HG02610 (cell line): ENCODE measurements at regions not wholly inside any gene's neighbourhood (a gene's known extent, or its start where the extent isn't known, plus 50 kb on each side); places are given as distances from the start of the nearest gene placed in this dataset.

Experiments used
- ATAC-seq: cut with Tn5 transposase; IDR thresholded peaks from one replicate; pipeline ENCODE4 v1.9.1; 2021; ENCODE audit warnings: mild to moderate bottlenecking, moderate library complexity; ENCODE audit not compliant: unreplicated experiment

DNA sequence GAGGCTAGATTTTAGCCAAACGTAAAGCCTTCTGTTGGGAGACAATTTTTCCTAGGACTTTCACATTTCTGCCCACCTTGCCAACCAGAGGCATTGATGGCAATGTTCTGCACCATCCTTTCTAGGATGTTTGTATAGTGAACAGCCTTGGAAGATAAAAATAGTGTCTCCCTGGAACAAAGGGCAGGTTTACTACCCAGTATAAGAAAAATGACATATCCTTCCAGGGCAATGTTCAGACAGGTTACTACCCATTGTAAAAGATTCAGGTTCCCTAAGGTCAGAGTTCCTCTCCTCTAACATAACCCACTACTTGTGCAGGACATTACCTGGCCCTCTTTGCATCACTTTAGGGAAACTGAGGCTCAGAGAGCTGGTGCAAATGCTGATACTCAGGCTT, 248.2 kb upstream of the VEPH1 start:
- no peak for ATAC-seq

GRCh38 chr3:157746391-157746790, 243.2 kb upstream of the VEPH1 start:
- ATAC-seq, result no peak

GRCh38 chr3:157741607-157742006, 238.4 kb upstream of the VEPH1 start:
- ATAC-seq, result no peak

- ATAC-seq, result no peak
Observed at GRCh38 chr3:157738441-157738840, 235.2 kb upstream of the VEPH1 start.

- no peak for ATAC-seq
Observed at GRCh38 chr3:157718800-157719199, 215.6 kb upstream of the VEPH1 start.

GRCh38 chr3:157713101-157713500, 209.9 kb upstream of the VEPH1 start:
- no peak for ATAC-seq

GRCh38 chr3:157705258-157705657, 202.0 kb upstream of the VEPH1 start:
- no peak for ATAC-seq

GRCh38 chr3:157700405-157700804, 197.2 kb upstream of the VEPH1 start:
- no peak for ATAC-seq

DNA sequence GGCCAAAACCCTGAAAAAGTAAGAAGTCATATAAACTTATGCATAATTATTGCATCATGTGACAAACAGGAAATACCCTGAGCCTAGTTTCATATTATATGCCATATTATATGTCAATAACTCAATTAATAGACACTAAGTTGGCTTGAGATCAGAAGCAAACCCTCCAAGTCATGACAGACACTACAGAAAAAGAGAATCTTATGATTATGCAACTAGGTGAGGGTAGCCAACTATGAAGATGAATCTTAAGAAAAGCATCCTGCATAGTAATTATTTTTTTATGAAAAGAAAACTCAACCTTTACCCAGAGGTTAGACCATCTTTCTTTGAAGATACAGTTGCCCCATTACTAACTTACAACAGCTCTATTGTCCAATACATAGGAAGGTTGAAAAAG, 192.4 kb upstream of the VEPH1 start:
- no peak for ATAC-seq

DNA sequence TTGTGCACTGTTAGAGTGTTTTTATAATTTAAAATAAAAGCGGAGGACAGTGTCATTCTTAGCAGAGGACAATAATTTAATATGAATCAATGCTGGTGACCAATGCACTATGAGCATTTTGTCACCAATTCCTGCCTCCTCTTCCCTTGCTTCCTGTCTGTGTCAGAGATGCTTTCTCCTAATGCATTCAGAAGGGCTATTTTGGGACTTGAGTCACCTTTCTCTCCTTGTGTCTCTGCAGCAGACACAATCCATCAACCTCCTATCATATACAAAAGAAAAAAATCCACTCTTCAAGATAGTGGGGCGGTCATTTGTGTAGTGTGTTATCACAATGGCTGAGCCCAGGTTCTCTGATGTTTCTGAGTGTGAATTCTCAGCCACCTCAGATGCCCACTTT, 191.9 kb upstream of the VEPH1 start:
- ATAC-seq, result no peak

GRCh38 chr3:157693762-157694161, 190.5 kb upstream of the VEPH1 start:
- no peak for ATAC-seq

- ATAC-seq, result no peak
Observed at GRCh38 chr3:157692468-157692867, 189.3 kb upstream of the VEPH1 start.

DNA sequence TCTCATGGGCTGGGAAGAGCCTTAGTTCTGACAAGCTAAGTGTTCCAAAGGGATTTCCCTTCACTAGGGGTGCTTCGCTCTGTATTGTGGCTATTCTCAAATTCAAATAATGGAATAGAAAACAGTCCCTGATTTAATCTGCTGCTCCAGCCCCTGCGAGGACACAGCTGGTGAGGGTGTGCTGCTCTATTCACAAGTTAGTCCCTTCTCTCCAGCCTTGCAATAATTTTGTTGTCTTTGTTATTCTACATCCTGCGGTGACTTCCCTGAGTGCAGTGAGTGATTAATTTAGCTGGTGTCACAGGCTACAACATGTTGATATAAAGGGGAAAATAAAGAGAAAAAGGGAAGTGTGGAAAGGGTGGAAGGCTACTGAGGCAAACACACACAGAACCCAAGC, 180.5 kb upstream of the VEPH1 start:
- ATAC-seq, result no peak

DNA sequence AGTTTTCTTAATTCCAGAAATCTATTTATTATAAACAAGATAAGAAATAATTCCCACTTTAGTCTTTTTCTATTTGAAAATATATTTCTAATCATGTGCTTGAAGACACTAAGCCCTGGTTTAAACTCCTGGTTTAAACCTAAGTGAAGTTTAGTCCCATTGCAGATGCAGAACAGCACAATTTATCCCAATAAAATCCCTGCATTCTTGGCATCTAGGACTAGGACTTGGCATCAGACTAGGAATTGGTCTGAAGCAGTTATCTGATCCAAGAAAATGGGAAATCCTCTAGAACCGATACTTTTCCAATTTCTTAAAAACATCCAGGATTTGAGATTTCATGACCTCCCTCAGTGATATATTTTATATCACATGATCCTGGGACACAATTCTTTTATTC, 168.8 kb upstream of the VEPH1 start:
- ATAC-seq, result no peak

DNA sequence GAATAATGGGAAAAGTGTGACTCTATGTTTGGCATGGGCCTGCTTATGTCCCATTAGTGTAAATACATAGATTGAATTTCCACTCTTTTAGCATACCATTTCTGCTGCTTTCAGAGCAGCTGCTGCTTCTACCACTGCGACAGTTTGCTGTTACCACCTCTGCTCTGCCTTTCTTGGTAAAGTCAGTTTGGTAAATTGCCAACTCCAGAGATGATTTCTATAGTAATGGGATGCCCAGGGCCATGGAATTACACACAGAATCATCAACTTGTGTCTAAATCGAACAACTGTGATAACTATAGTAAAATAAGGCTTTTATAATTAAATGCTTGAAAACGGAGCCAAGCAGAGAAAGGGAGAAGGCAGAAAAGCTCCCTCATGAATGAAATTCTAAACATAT, 168.4 kb upstream of the VEPH1 start:
- ATAC-seq, result no peak

GRCh38 chr3:157669416-157669815, 166.2 kb upstream of the VEPH1 start:
- no peak for ATAC-seq

DNA sequence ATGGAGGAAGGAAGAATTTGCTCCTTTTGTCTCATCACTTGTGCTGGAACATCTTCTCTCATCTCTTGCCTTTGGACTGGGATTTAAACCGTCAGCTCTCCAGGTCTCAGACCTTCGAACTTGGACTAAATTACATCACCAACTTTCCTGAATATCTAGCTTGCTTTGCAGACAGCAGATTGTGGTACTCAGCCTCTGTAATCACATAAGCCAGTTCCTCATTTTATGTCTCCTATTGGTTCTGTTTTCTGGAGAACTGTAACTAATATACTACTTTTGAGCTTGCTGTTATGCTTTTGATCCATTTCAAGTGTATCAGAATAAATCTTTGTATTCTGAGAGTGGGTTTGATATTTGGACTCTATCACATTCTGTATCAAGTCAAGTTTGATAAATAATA, 164.3 kb upstream of the VEPH1 start:
- ATAC-seq, result no peak

GRCh38 chr3:157662171-157662570, 159.0 kb upstream of the VEPH1 start:
- ATAC-seq, result no peak

DNA sequence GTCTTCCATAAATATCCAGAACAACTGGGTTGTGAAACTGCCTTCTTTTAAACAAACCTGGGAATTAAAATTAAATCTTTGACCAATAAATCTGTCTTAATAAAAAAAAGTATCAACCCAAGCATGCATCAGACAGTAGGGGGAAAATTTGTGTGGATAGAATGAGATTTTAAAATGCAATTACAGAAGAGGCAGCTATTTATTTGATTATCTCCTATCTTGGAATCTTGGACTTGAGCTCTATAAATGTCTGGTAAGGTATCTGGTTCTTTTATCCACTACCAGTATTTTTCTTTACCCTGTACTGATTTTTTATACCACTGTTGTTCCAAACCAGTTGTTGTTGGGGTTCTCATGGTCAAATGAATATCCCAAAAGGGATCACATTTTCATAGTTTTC, 157.6 kb upstream of the VEPH1 start:
- no peak for ATAC-seq

- no peak for ATAC-seq
Observed at GRCh38 chr3:157652366-157652765, 149.2 kb upstream of the VEPH1 start.

DNA sequence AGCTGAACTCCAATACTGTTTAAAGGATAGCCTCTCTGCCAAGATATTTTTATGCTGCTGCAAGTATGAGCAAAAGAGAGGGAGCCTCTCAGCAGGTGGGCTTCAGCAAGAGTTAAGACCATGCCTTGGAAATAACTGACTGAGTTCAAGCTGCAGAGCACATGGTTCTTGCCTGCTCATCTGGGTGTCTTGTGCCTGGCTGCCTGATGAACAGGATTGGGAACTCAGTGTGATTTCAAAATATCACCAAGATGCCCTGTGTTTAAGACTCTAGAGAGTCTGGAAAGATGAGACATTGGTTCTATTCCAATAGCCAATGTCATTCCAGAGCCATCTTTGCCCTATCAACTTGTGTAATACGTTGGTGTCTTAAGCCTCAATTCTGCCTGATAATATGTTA, 147.5 kb upstream of the VEPH1 start:
- ATAC-seq, result no peak

DNA sequence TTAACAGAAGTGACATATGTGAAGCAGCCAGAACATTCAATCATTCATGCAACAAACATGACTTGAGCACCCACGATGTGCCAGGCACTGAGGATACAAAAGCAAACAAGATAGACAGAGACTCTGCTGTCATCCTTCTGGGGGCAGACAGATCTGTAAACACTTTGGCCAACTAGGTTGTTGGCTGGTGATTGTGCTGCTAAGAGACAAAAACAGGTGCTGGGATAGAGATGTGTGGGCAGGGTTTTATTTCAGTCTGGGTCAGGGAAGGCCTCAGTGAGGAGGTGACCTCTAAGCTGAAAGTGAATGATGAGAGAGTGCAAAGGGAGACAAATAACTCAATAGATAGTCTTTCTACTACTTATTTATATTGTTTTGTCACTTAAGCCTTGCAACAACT, 147.0 kb upstream of the VEPH1 start:
- ATAC-seq, result no peak

- ATAC-seq, result no peak
Observed at GRCh38 chr3:157649511-157649910, 146.3 kb upstream of the VEPH1 start.

DNA sequence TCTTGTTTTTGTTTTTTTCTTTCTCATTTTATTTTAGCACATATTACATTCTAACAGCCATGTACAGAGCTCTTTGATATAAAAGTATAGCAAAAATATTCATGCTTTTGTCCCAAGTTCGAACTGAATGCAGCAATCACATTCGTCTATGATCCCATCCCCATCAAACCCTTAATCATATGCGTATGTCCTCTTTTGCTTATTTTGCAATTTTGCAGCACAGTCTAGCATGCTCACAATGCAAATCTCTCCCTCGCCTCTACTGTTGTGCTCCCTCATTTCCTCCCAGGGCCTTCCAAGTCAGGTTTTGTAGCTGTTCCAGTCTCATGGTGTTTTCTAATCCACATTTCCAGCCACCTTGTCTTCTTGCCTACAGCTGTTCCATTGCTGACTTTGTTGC, 144.6 kb upstream of the VEPH1 start:
- ATAC-seq, result no peak
